A549 (cell line): ENCODE measurements at regions not wholly inside any gene's neighbourhood (a gene's known extent, or its start where the extent isn't known, plus 50 kb on each side); places are given as distances from the start of the nearest gene placed in this dataset.
A peak's percentile ranks its signal among the peaks of the same experiment; 100 is the strongest.

Source experiments
- ATAC-seq, 2 experiments: fragments of 200-7000 bp in 1 of 2; fragments of >200 bp in 1 of 2; cut with Nextera tagmentation in 1 of 2; cut with Tn5 transposase in 1 of 2; 3 replicates each; pipeline versions ENCODE4 v1.8.0 to v1.9.1; 2018 to 2020; ENCODE audit warnings: mild to moderate bottlenecking in 1 of 2, moderate library complexity in 1 of 2
- CTCF ChIA-PET: fragments of 300-600 bp; sonication (Branson Sonifier 250); formaldehyde crosslinking; extraction: SDS; loops from one replicate; lab custom pipeline; 2021; ENCODE audit warnings: antibody characterized with exemption, inconsistent platforms; lab: Yijun Ruan, JAX
- POLR2A ChIA-PET: fragments of 350-600 bp; formaldehyde crosslinking; extraction: SDS; loops from one replicate; lab custom pipeline; 2021; ENCODE audit warnings: antibody characterized with exemption, inconsistent platforms; lab: Yijun Ruan, JAX
- DNase-seq, 2 experiments: peaks; one replicate each; pipeline versions ENCODE4 v3.0.0 to v3.0.0-alpha.2; 2011 to 2016; ENCODE audit warnings: low read depth in 1 of 2, low spot score in 1 of 2
- FAIRE-seq: peaks from 2 replicates; lab custom pipeline; 2011; peaks lifted over from hg19 to GRCh38; lab: Jason Lieb, UNC
- H3K27ac ChIP-seq, 2 experiments: fragments of >200 bp; sonication (Bioruptor Twin); formaldehyde crosslinking; 3 replicates each; pipeline ENCODE4 v1.5.1; 2016 to 2017
- H3K4me1 ChIP-seq: fragments of >200 bp; sonication (Bioruptor Twin); formaldehyde crosslinking; 3 replicates; pipeline ENCODE4 v1.6.1; 2016
- H3K4me2 ChIP-seq: fragments of >200 bp; sonication (Bioruptor Twin); formaldehyde crosslinking; 3 replicates; pipeline ENCODE4 v1.6.1; 2016
- H3K4me3 ChIP-seq: fragments of >200 bp; sonication (Bioruptor Twin); formaldehyde crosslinking; 3 replicates; pipeline ENCODE4 v1.5.1; 2016
- H3K9me3 ChIP-seq: fragments of >200 bp; sonication (Bioruptor Twin); formaldehyde crosslinking; 3 replicates; pipeline ENCODE4 v1.6.1; 2016
- BCL3 ChIP-seq: fragments of >200 bp; sonication (Bioruptor Twin); formaldehyde crosslinking; IDR thresholded peaks from 3 replicates; pipeline ENCODE4 v1.6.1; 2016
- BHLHE40 ChIP-seq: IDR thresholded peaks from 2 replicates; pipeline ENCODE4 v1.6.1; 2012; ENCODE audit warnings: low read depth, low read length, inconsistent platforms
- E2F6 ChIP-seq: IDR thresholded peaks from 2 replicates; pipeline ENCODE4 v1.6.1; 2012; ENCODE audit warnings: low read depth, borderline replicate concordance
- ESRRA ChIP-seq: fragments of 150-350 bp; IDR thresholded peaks from 2 replicates; pipeline ENCODE4 v1.6.1; 2014; ENCODE audit warnings: mild to moderate bottlenecking, low read length, borderline replicate concordance
- FOSL2 ChIP-seq, 2 experiments: fragments of 450-650 bp in 1 of 2; fragments of >200 bp in 1 of 2; sonication (Bioruptor Twin) in 1 of 2; formaldehyde crosslinking; IDR thresholded peaks; 2 replicates each; pipeline versions ENCODE4 v1.5.0 to v1.6.1; 2016 to 2020; ENCODE audit warnings: mild to moderate bottlenecking in 1 of 2, moderate library complexity in 1 of 2
- FOXS1 ChIP-seq: fragments of 250-450 bp; sonication (Bioruptor Pico); IDR thresholded peaks from 2 replicates; pipeline ENCODE4 v1.5.0; 2020; ENCODE audit warnings: mild to moderate bottlenecking, moderate library complexity
- HOXA7 ChIP-seq: fragments of 250-450 bp; sonication (Bioruptor Pico); IDR thresholded peaks from 2 replicates; pipeline ENCODE4 v1.5.0; 2020; ENCODE audit warnings: mild to moderate bottlenecking, moderate library complexity
- KDM5A ChIP-seq: fragments of 200-600 bp; sonication (generic); IDR thresholded peaks from 2 replicates; pipeline ENCODE4 v1.6.1; 2016; ENCODE audit warnings: antibody characterized with exemption, mild to moderate bottlenecking
- MAFK ChIP-seq: fragments of 450-650 bp; IDR thresholded peaks from 2 replicates; pipeline ENCODE4 v1.6.1; 2014; ENCODE audit not compliant: partially characterized antibody
- MYC ChIP-seq: IDR thresholded peaks from 2 replicates; pipeline ENCODE4 v1.6.1; 2012; ENCODE audit warnings: mild to moderate bottlenecking, inconsistent platforms, low read length, improper control_type of control experiment, borderline replicate concordance
- NFE2L2 ChIP-seq: fragments of 150-350 bp; conservative IDR thresholded peaks from 2 replicates; pipeline ENCODE4 v1.6.1; 2014; ENCODE audit warnings: low read length
- PHF8 ChIP-seq: fragments of 200-600 bp; sonication (generic); IDR thresholded peaks from 2 replicates; pipeline ENCODE4 v1.6.1; 2016; ENCODE audit warnings: low read depth, mild to moderate bottlenecking, antibody characterized with exemption, moderate library complexity, borderline replicate concordance
- REST ChIP-seq: fragments of 200-600 bp; sonication (generic); IDR thresholded peaks from 2 replicates; pipeline ENCODE4 v1.6.1; 2016; ENCODE audit warnings: antibody characterized with exemption, mild to moderate bottlenecking, moderate library complexity
- WGBS: methylation state at CpG from one replicate; pipeline ENCODE4 v1.1.6; 2017; ENCODE audit errors: missing lambda C conversion rate; 5-methylcytosine and 5-hydroxymethylcytosine counted together
- TF ChIP-seq, protein P1 (sequence below): fragments of >200 bp; sonication (Bioruptor Twin); formaldehyde crosslinking; IDR thresholded peaks from 3 replicates; pipeline ENCODE4 v1.5.1; 2016

DNA sequence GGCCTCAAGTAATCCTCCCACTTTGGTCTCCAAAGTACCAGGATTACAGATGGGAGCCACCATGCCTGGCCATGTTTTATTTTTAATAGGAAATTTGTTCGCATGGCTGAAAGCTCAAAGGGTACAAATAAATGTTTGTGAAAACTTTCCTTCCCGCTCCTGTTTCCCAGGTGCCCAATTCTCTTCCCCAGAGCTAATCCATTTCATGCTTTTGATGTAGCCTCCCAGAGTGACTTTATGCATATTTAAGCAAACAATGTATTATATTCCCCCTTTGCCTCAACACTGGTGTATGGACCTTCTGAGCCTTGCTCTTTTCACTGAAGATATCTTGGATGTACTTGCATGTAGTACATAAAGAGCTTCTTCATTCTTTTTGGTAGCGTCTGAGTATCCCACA is 52.5 kb upstream of the ITSN2 start:
- Histone ChIP-seq H3K4me3 (no peak overlapping the region), H3K4me2 (no peak overlapping the region), H3K4me1 (peaks cover 10% of the 10 kb centered on the region; the same call in 1 of the 3 replicates), H3K9me3 (no peaks in the 10 kb centered on the region), H3K27ac (no peak overlapping the region)
- CTCF ChIA-PET: interaction anchor here (1.1 to 4.1 kb wide), 4 partner anchors 9 to 414 kb away, joined by 3 to 44 read pairs (median 4); no protein-coding TSS in a partner anchor
- 96% methylated on average over 3 of the region's 3 CpGs for WGBS
- TF ChIP-seq ESRRA (no peak), E2F6 (no peak), MAFK (no peak), HOXA7 (CRISPR knock-in tag) (no peak)
- no peak for DNase-seq
- FAIRE-seq: no peak
- no peak for ATAC-seq
- POLR2A ChIA-PET: no interaction called here

DNA sequence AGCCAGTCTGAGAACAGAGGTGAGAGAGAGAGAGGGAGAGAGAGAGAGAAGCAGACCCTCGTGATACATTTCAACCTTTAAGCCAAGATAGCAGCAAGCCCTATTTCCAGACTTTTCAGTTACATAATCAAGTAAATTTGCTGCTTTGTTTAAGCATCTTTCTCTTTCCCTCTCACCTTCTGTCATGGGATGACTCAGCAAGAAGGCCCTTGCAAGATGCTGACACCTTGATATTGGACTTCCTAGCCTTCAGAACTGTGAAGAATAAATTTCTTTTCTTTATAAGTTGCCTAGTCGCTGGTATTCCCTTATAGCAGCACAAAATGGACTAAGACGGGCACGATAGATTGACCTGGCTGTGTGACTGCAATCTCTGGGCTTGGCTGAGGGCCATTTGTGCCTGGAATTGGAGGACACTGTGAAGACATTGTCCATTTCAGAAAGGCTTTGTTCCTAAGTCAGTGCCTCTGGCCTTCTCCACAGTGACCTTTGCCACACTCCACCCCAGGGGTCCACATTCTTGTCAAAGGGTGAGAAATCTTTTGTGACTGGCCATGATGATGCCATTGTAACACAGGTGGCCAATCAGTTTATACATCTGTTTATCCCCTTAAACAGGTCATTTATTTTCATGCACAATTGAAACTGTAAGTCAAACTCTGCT is 51.3 kb upstream of the ITSN2 start:
- 74% methylated on average over 4 of the region's 4 CpGs for WGBS

More for the DNA sequence above, 51.3 kb upstream of the ITSN2 start:
- H3K4me2 ChIP-seq: no peak overlapping the region
- ATAC-seq (no peak), DNase-seq (no peak), FAIRE-seq (no peak)
- ChIA-PET CTCF (interaction anchor here (0.6 to 8.7 kb wide), 9 partner anchors 11 to 784 kb away, joined by 3 to 252 read pairs (median 36); partner anchors contain the start of genes CENPO and PTRHD1), POLR2A (no interaction called here)
- H3K27ac ChIP-seq: peak overlapping the region in 1 of 2 experiments; percentile 45; a peak in 3 of 6 replicates
- H3K4me3 ChIP-seq: no peak overlapping the region
- no peak for TF ChIP-seq PHF8
- TF ChIP-seq HOXA7 (CRISPR knock-in tag): no peak
- TF ChIP-seq FOXS1 (CRISPR knock-in tag): no peak
- TF ChIP-seq, protein P1, sequence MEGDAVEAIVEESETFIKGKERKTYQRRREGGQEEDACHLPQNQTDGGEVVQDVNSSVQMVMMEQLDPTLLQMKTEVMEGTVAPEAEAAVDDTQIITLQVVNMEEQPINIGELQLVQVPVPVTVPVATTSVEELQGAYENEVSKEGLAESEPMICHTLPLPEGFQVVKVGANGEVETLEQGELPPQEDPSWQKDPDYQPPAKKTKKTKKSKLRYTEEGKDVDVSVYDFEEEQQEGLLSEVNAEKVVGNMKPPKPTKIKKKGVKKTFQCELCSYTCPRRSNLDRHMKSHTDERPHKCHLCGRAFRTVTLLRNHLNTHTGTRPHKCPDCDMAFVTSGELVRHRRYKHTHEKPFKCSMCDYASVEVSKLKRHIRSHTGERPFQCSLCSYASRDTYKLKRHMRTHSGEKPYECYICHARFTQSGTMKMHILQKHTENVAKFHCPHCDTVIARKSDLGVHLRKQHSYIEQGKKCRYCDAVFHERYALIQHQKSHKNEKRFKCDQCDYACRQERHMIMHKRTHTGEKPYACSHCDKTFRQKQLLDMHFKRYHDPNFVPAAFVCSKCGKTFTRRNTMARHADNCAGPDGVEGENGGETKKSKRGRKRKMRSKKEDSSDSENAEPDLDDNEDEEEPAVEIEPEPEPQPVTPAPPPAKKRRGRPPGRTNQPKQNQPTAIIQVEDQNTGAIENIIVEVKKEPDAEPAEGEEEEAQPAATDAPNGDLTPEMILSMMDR: no peak
- TF ChIP-seq BCL3: no peak
- TF ChIP-seq FOSL2 (IDR thresholded peaks at IDR 0.05): no peak
- no peak for TF ChIP-seq FOSL2 (CRISPR knock-in tag; IDR thresholded peaks at IDR 0.05)
- no peak for TF ChIP-seq BHLHE40
- peak; percentile 89 for TF ChIP-seq NFE2L2
- no peak for TF ChIP-seq REST
- TF ChIP-seq MAFK: peak; percentile 86
- no peak for TF ChIP-seq MYC
- no peak for TF ChIP-seq KDM5A
- H3K4me1 ChIP-seq: peaks cover 10% of the 10 kb centered on the region; the same call in 1 of the 3 replicates
- H3K9me3 ChIP-seq: no peaks in the 10 kb centered on the region
